Effector CD4-positive, alpha-beta T cell (primary cell): ENCODE measurements at regions not wholly inside any gene's neighbourhood (a gene's known extent, or its start where the extent isn't known, plus 50 kb on each side); places are given as distances from the start of the nearest gene placed in this dataset.

Source experiments
- DNase-seq: peaks from one replicate; pipeline ENCODE4 v3.0.0-alpha.2; 2020

GRCh38 chr12:76611533-76611932, 52.0 kb upstream of the OSBPL8 start:
- no peak for DNase-seq

GRCh38 chr12:76614364-76614763, 54.8 kb upstream of the OSBPL8 start:
- DNase-seq: no peak

- DNase-seq: no peak
Observed at GRCh38 chr12:76618031-76618430, 58.5 kb upstream of the OSBPL8 start.

GRCh38 chr12:76621582-76622024, 62.0 kb upstream of the OSBPL8 start:
- peak; percentile 64 for DNase-seq

- DNase-seq: no peak
Observed at GRCh38 chr12:76622351-76622750, 62.8 kb upstream of the OSBPL8 start.

- DNase-seq: no peak
Observed at GRCh38 chr12:76622915-76623314, 63.3 kb upstream of the OSBPL8 start.

DNA sequence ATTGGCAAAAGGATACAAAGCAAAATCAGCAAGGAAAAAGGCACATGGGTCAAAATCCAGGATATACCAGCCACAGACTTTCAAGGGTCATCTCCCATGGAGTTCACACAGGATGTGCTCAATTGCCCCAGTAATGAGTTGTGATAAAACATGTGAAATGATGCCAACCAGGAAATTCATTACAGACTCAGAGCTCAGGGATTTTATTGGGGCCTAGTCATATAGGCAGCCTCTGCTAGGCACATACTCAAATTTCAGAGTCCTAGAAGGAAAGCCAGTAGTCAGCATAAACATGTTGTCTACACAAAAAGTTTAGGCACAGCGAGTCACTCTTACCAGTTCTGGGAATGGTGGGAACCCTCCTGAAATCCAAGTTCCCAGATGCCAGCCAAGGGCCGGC, 64.4 kb upstream of the OSBPL8 start:
- DNase-seq: no peak

DNA sequence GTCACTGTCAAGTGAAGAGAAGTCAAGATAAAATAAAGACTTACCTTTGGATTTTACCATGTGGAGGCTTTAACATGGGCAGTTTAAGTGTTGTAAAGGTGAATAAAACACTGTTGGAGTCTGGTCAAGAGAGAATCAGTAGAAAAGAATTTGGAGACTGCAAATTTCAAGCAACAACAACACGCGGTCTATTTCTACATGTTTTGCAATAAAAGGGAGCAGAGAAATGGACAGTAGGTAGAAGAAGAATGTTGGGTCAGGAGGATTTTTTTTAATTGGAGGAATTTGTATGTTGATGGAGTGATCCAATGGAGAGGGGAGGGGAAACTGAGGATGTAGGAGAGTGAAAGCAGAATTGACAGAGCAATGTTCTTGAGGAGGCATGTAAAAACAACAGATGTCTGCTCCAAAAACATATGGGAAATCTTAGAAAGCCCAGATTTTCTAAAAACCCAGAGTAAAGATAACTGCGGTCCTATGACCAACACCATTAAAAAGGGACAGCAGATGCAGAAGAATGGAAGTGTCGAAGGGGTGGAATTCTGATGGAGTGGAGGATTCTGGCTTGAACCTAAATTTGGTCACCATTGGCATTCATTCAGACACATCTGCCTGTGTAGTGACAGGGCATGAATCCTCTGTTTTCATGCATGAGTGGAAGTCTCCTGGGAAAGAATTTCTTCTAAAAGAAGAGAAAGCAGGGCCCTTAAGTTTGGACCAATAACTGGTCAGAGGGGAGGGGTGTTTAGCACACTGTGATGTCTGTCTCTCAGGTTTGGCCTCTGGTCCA, 68.0 kb upstream of the OSBPL8 start:
- DNase-seq: no peak

DNA sequence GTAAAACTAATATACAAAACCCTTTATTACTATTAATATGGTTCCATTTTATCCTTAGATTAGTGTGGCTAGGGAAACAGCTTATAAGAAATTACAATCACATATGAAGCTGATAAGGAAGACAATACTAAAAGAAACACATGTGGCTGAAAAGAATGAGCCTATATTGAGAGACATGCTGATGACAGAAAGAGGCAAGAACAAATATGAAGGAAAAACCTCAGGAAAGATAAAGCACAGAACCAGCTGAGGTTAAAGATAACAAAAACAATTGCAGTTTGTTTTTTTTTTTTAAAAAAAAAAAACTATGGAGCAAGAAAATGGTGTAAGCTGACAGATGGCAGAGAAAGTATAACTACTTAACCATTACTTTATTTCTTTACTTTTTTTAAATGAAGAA, 69.2 kb upstream of the OSBPL8 start:
- DNase-seq: no peak

DNA sequence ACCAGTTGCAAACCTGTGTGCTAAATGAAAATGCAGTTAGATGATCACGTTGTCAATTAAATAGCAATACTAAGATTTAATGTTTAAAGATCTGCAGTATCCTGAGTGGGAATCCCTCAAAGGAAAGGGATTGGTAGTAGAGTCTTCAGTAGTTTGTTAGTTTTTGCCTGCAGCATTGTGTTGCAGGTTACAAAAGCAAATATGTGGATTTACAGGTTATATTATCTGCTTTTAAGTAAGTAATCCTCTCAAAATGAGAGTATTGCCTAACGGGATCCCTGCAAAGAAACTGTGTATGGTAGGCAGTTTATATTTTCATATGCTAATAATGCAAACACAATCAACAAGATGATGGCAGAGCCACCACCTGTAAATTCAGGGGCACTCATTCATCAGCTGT, 72.2 kb upstream of the OSBPL8 start:
- no peak for DNase-seq

DNA sequence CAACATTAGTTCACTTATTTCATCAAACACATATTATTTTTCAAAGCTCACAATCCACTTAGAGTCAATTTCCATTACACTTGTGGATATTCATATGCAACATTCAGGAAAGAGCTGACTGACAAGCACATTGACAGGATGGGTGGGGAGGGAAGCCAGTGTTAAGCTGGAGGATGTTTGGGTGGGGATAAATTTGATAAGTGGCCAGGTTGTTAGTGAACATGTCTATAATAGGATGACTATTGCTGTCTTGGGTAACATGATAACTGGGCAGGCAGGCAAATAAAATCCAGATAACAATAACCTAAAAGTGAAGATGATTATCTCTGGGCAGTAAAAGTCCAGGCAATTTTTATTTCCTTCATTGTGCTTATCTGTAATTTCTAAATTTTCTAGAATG, 73.8 kb upstream of the OSBPL8 start:
- no peak for DNase-seq

GRCh38 chr12:76634133-76634532, 74.6 kb upstream of the OSBPL8 start:
- DNase-seq: no peak

DNA sequence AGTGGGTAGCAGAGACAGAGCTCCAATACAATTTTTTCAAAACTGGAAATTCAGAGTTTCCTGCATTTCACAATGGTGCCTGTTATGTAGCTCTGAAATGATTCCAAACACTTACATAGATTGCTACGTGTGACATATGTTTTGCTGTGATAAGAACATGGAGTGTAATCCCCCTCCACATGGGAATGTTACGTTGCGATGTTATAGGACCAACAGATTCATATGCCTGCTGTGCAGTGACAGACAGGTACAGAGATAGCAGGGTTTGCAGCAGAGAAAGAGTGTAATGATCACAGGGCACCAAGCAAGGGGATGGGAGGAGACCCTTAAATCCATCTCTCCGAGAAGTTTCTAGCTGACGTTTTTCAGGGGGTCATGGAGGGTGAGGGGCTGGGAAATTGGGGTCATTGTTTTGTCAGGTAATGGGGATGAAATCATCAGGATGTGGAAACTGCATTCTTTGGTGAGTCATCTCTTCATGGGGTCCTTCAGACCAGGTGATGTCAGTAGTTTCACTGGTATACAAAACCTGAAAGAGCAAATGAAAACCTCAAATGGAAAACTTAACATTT, 76.6 kb upstream of the OSBPL8 start:
- DNase-seq: no peak

DNA sequence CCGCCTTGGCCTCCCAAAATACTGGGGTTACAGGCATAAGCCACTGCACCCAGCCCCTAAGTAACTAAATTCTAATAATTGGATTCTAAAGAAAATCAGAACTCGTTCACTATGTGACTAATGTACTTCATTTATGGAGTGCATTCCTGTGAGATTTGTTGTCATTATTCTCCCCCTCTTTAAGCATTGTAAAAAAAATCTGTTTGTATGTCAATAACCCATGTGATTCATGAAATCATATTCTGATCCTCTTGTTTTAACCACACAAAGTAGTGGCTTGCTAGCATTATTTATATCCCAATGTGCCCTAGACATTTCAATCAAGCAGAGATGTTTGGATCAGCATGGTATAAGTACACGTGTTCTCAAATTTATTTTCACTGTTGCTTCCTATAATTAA, 78.2 kb upstream of the OSBPL8 start:
- no peak for DNase-seq

DNA sequence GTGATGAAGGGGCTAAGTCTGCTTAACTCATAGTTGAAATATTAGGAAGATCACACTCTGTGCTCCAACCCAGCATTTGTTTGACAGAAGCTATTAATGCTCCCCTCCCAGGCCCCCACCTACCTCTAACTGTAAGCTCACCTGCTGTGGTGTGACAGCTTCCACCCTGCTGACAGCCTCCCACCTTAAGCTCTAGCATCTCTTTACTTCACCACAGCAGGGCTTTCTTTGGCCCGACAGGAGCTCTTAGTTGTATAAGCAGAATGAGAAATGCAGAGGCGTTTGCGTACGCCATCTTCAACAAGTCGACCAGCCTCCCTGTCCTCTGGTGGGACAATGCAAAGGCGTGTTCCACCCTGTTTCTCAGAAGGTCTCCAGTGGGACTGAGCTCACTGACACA, 80.1 kb upstream of the OSBPL8 start:
- DNase-seq: no peak

DNA sequence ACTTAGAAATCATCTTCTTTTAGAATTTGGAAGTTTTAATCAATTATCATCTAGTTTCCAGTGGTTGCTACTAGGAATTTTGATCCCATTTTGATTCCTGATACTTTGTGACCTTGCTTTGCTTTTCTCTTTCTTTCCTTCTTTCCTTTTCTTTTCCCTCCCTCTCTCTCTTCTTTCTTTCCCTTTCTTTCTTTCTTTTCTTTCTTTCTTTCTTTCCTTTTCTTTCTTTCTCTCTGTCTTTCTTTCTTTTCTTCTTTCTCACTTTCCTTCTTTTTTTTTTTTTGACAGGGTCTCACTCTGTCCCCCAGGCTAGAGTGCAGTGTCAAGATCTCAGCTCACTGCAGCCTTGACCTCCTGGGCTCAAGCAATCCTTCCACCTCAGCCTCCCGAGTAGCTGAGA, 81.5 kb upstream of the OSBPL8 start:
- DNase-seq: no peak

GRCh38 chr12:76641961-76642360, 82.4 kb upstream of the OSBPL8 start:
- no peak for DNase-seq

DNA sequence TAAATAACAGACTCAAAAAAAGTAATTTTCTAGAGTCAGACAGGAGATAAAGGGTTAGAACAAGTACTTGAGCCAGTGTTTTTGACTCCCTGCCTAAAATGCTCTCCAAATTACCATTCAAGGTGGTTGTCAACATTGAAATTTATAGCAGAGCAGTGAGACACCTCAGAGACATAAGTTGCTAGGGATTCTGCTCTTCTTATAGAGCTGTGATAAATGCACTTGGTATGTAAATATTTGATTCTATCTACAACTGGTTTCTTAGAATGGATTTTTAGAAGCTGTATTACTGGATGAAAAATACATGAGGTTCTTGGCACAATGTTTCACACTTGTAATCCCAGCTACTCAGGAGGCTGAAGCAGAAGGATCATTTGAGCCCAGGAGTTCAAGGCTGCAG, 83.9 kb upstream of the OSBPL8 start:
- DNase-seq: no peak

DNA sequence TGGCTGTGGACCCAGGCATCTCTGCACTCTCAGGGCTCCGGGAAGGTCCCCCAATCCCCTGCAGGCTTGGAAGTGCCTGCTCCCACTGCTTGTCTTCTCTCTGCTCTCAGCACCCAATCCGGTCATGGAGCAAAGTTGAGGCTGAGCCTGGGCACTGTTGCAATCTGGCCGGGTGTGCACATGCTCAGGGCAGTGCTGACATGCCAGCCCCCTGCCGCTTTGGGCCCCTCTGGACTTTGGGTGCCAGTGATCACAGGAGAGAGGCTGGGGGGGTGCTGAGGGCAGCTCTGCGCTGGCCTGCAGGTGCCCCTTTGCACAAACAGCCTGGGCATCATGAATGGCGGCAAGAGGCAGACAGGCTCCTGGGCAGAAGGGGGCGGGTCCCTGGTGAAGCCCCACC, 85.4 kb upstream of the OSBPL8 start:
- no peak for DNase-seq

GRCh38 chr12:76645934-76646333, 86.4 kb upstream of the OSBPL8 start:
- DNase-seq: no peak

GRCh38 chr12:76646366-76646765, 86.8 kb upstream of the OSBPL8 start:
- DNase-seq: no peak

- DNase-seq: no peak
Observed at GRCh38 chr12:76649099-76649498, 89.5 kb upstream of the OSBPL8 start.

DNA sequence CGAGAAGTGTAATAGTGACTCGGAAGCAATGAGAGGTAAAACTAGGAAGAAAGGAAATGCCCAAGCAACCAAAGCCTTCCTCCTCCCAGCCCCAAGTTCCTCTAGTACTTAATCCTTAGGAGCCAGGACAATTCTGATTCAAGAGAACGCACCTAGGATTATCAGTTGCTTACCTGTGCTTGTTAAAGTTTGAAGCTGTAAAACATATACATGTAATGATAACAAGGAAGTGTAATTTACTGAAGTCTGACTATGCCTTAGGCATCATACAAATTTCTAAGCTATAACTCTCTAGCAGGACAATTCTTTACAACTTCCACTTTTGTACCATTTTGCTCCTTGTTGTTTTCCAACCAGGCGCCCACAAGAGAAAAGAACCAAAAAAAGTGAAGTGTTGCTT, 92.8 kb upstream of the OSBPL8 start:
- no peak for DNase-seq

DNA sequence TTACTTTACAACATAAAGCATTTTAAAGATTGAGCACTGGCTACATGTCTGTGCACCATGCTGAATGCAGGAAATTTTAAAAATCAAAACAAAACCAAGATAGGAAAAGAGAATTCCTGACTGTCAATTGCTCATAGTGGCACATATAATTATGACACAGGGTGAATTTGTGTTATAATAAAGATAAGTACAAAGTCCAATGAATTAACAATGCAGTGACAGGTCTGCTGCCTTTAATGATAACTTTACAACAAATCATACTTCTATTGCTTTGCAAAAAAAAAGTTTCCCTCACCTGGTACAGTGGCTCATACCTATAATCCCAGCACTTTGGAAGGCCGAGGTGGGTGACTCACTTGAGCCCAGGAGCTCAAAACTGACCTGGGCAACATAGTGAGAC, 93.8 kb upstream of the OSBPL8 start:
- no peak for DNase-seq

DNA sequence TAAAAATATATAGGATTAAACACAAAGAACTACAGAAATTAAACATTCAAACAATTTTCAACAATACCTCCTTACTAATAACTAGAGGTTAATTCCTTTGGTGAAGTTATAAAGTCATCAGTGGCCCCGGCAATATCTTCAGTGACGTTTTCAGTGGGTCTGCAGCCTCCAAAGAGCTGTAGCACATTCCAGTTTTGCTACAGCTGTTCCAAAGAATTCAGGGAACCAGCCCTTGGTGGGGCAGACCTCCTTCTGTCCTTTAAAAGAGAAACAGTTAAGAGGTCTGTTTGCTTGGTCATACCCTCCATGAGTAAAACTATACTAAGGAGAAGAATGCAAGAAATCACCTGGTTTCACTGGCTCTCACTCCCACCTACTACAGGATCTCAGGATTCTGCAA, 99.2 kb upstream of the ZDHHC17 start:
- DNase-seq: no peak
